Vagina (tissue), 2 donors: ENCODE measurements at regions not wholly inside any gene's neighbourhood (a gene's known extent, or its start where the extent isn't known, plus 50 kb on each side); places are given as distances from the start of the nearest gene placed in this dataset.
A peak's percentile ranks its signal among the peaks of the same experiment; 100 is the strongest.

Experiments used
- DNase-seq, 2 donors: peaks; one replicate each; pipeline ENCODE4 v3.0.0-alpha.2; 2017; ENCODE audit errors: extremely low spot score in 2 of 2
- H3K27ac ChIP-seq: fragments of 200-600 bp; sonication (generic); one replicate; pipeline ENCODE4 v1.5.1; 2019
- H3K27me3 ChIP-seq: fragments of 200-600 bp; sonication (generic); one replicate; pipeline ENCODE4 v1.5.1; 2019
- H3K36me3 ChIP-seq, 2 donors: fragments of 200-600 bp; sonication (generic); one replicate each; pipeline ENCODE4 v1.5.1; 2017 to 2019
- H3K4me1 ChIP-seq: fragments of 200-600 bp; sonication (generic); one replicate; pipeline ENCODE4 v1.5.1; 2019
- H3K4me3 ChIP-seq, 2 donors: fragments of 200-600 bp; sonication (generic); 1 replicate in 1 of 2; 2 replicates in 1 of 2; pipeline ENCODE4 v1.5.1; 2016 to 2019
- H3K9me3 ChIP-seq: fragments of 200-600 bp; sonication (generic); one replicate; pipeline ENCODE4 v1.5.1; 2019
- CTCF ChIP-seq, 3 experiments: fragments of 450-650 bp in 2 of 3; fragments of 200-600 bp in 1 of 3; sonication (generic) in 1 of 3; IDR thresholded peaks; one replicate each; pipeline ENCODE4 v1.5.1; 2017 to 2019; ENCODE audit warnings: antibody characterized with exemption in 3 of 3, mild to moderate bottlenecking in 2 of 3, moderate library complexity in 2 of 3
- POLR2A ChIP-seq, 2 donors: fragments of 450-650 bp; IDR thresholded peaks; one replicate each; pipeline ENCODE4 v1.6.1; 2017; ENCODE audit warnings: antibody characterized with exemption in 2 of 2, mild to moderate bottlenecking in 2 of 2, moderate library complexity in 2 of 2
- POLR2AphosphoS5 ChIP-seq, 2 donors: sonication (generic); formaldehyde crosslinking; IDR thresholded peaks; one replicate each; pipeline ENCODE4 v1.9.0; 2017; ENCODE audit warnings: antibody characterized with exemption in 2 of 2, mild to moderate bottlenecking in 2 of 2, low read depth in 1 of 2; ENCODE audit not compliant: insufficient read depth in 1 of 2
- intact Hi-C: fragments of 100-400 bp; cut with DNase I; formaldehyde crosslinking; loops from one replicate; pipeline ENCODE4 v1.15.1; 2023

GRCh38 chr7:22008087-22008486 is 62.4 kb upstream of the CDCA7L start:
- Histone ChIP-seq H3K4me3 (no peak overlapping the region), H3K36me3 (no peaks in the 10 kb centered on the region), H3K4me1 (no peaks in the 10 kb centered on the region), H3K9me3 (no peaks in the 10 kb centered on the region), H3K27ac (no peak overlapping the region), H3K27me3 (no peaks in the 10 kb centered on the region)
- TF ChIP-seq CTCF (IDR thresholded peaks at IDR 0.05) = no peak
- TF ChIP-seq POLR2AphosphoS5 (IDR thresholded peaks at IDR 0.05; ENCODE audit: insufficient read depth in 1 of 2, low read depth in 1 of 2) = no peak
- TF ChIP-seq POLR2A (IDR thresholded peaks at IDR 0.05) = no peak
- intact Hi-C loops = no loop called here
- DNase-seq = no peak

- no peaks in the 10 kb centered on the region for H3K9me3 ChIP-seq
- no peaks in the 10 kb centered on the region for H3K4me1 ChIP-seq
- DNase-seq = no peak
- H3K4me3 ChIP-seq = no peak overlapping the region
- no peak for TF ChIP-seq POLR2A (IDR thresholded peaks at IDR 0.05)
- TF ChIP-seq CTCF (IDR thresholded peaks at IDR 0.05) = no peak
- no peak for TF ChIP-seq POLR2AphosphoS5 (IDR thresholded peaks at IDR 0.05; ENCODE audit: insufficient read depth in 1 of 2, low read depth in 1 of 2)
- H3K27ac ChIP-seq = no peak overlapping the region
- H3K27me3 ChIP-seq = no peaks in the 10 kb centered on the region
- no peaks in the 10 kb centered on the region for H3K36me3 ChIP-seq
- intact Hi-C loops = no loop called here
These were observed 59.5 kb upstream of the CDCA7L start for GRCh38 chr7:22005151-22005550.

- H3K9me3 ChIP-seq = no peaks in the 10 kb centered on the region
- no peak overlapping the region for H3K27ac ChIP-seq
- no peaks in the 10 kb centered on the region for H3K36me3 ChIP-seq
- H3K4me1 ChIP-seq = no peaks in the 10 kb centered on the region
- H3K27me3 ChIP-seq = no peaks in the 10 kb centered on the region
- intact Hi-C loops = no loop called here
- no peak for DNase-seq
- TF ChIP-seq POLR2AphosphoS5 (IDR thresholded peaks at IDR 0.05; ENCODE audit: insufficient read depth in 1 of 2, low read depth in 1 of 2) (no peak), POLR2A (IDR thresholded peaks at IDR 0.05) (no peak), CTCF (IDR thresholded peaks at IDR 0.05) (no peak)
- H3K4me3 ChIP-seq = no peak overlapping the region
These were observed 57.0 kb upstream of the CDCA7L start for GRCh38 chr7:22002726-22003125.

GRCh38 chr7:22001345-22002004 is 55.8 kb upstream of the CDCA7L start:
- H3K4me1 ChIP-seq = no peaks in the 10 kb centered on the region
- H3K27me3 ChIP-seq = no peaks in the 10 kb centered on the region
- H3K27ac ChIP-seq = no peak overlapping the region
- no peak overlapping the region for H3K4me3 ChIP-seq
- H3K9me3 ChIP-seq = no peaks in the 10 kb centered on the region
- TF ChIP-seq CTCF (IDR thresholded peaks at IDR 0.05) (peak; percentile 52 to 74 (median 60)), POLR2AphosphoS5 (IDR thresholded peaks at IDR 0.05; ENCODE audit: insufficient read depth in 1 of 2, low read depth in 1 of 2) (no peak)
- intact Hi-C loops = no loop called here
- no peaks in the 10 kb centered on the region for H3K36me3 ChIP-seq
- no peak for DNase-seq

- intact Hi-C loops = no loop called here
- Histone ChIP-seq H3K27me3 (no peaks in the 10 kb centered on the region), H3K9me3 (no peaks in the 10 kb centered on the region), H3K27ac (no peak overlapping the region), H3K4me1 (no peaks in the 10 kb centered on the region), H3K36me3 (no peaks in the 10 kb centered on the region), H3K4me3 (no peak overlapping the region)
- TF ChIP-seq POLR2A (IDR thresholded peaks at IDR 0.05) = no peak
- DNase-seq = no peak
These were observed 54.2 kb upstream of the CDCA7L start for GRCh38 chr7:21999896-22000295.
